CD4-positive, alpha-beta T cell treated with Interleukin-12 subunit alpha and Interleukin-12 subunit beta, for 1 hour (primary cell): ENCODE measurements at regions not wholly inside any gene's neighbourhood (a gene's known extent, or its start where the extent isn't known, plus 50 kb on each side); places are given as distances from the start of the nearest gene placed in this dataset.
"Not testable (repeated sequence)": the region's sequence is repeated elsewhere in the genome, so short reads cannot be mapped to it uniquely, and the experiment has no call there.

Source experiments
- DNase-seq: peaks from one replicate; pipeline ENCODE4 v3.0.0-alpha.2; 2020

DNA sequence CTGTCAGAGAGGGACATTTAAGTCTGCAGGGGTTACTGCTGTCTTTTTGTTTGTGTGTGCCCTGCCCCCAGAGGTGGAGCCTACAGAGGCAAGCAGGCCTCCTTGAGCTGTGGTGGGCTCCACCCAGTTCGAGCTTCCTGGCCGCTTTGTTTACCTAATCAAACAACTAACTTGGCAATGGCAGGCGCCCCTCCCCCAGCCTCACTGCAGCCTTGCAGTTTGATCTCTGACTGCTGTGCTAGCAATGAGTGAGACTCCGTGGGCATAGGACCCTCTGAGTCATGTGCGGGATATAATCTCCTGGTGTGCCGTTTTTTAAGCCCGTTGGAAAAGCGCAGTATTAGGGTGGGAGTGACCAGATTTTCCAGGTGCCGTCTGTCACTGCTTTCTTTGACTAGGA, 216.8 kb upstream of the CDKN2B start:
- DNase-seq: not testable (repeated sequence)

DNA sequence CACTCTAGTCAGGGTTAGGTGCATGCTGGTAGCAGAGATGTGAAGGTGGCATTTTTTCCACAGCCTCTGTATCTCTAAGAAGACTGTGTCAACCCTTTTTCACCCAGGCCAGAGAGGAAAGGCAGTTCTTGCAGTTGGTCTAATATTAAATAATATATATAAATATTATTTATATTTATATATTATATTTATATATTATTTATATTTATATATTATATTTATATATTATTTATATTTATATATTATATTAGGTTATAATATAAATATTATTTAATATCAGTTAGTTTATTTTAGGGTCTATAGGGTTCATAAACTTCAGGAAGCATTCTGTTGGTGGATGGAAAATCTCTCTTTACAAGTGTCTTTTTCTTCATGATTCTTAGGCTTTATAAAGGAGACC, 218.6 kb upstream of the DMRTA1 start:
- DNase-seq: no peak

- DNase-seq: no peak
These were observed 218.1 kb upstream of the DMRTA1 start for GRCh38 chr9:22228542-22228941.

GRCh38 chr9:22229069-22229468, 217.6 kb upstream of the DMRTA1 start:
- DNase-seq: no peak

- DNase-seq: not testable (repeated sequence)
These were observed 215.3 kb upstream of the DMRTA1 start for GRCh38 chr9:22231309-22231708.

- DNase-seq: no peak
These were observed 213.7 kb upstream of the DMRTA1 start for GRCh38 chr9:22232971-22233370.

DNA sequence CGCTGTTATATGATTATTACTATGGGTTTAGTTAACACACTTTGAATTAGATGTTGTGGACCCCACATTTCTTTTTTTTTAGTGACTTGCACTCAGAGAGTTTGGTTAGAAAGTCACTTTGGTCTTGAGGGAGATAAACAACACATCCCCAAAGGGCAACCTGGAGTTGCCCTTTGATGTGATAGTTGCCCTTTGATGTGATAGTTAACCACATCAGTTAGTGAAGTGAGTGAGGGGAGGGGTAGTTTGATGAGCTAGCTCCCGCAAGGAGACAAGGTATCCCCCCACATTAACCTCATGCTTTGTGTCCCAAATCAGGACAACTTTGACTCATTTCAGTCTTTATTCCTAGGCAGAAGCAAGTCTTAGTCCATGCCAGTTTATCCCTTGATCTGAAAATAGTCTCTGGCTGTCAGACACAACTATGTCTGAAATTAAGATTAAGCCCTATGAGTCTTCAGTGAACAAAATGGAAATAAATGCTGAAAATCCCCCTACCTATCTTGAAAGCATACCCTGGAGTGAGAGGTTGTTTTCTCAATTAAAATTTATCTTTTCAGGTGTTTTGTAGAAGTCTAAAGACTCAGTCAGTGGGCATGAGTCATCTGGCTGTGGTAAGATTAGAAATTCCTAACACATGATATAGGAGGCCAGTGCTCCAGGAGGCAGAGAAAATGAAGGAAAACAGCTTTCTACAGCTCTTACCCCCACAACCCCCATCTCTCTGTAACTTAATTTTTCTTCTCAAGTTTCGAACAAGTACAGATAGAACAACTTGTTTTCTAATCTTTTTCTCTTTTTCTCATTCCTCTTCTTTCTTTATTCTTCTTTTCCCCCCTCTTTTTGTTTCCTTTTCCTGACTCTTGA, 208.9 kb upstream of the DMRTA1 start:
- DNase-seq: peak; percentile 22

- DNase-seq: peak; percentile 16
These were observed 207.6 kb upstream of the DMRTA1 start for GRCh38 chr9:22238809-22239684.

GRCh38 chr9:22240619-22241018, 206.0 kb upstream of the DMRTA1 start:
- peak; percentile 24 for DNase-seq

DNA sequence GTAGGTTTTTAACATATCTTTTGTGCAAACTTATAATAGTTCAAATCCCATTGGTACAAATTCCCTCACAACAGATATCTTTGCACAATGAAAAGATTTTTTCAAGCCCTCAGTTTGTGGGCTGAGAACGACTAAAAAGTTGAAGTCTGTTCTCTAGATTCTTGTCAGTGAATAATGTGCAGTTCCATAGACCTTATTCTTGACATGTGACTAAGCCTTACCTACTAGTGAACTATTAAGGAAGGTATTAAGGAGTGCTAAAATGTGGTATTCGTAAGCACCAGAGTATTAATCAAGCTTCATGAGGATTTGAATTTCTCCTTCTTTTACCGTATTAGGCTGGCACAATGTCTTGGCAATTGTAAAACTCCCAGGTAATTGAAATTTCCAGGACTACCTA, 205.6 kb upstream of the DMRTA1 start:
- no peak for DNase-seq

- no peak for DNase-seq
These were observed 205.0 kb upstream of the DMRTA1 start for GRCh38 chr9:22241611-22242010.

DNA sequence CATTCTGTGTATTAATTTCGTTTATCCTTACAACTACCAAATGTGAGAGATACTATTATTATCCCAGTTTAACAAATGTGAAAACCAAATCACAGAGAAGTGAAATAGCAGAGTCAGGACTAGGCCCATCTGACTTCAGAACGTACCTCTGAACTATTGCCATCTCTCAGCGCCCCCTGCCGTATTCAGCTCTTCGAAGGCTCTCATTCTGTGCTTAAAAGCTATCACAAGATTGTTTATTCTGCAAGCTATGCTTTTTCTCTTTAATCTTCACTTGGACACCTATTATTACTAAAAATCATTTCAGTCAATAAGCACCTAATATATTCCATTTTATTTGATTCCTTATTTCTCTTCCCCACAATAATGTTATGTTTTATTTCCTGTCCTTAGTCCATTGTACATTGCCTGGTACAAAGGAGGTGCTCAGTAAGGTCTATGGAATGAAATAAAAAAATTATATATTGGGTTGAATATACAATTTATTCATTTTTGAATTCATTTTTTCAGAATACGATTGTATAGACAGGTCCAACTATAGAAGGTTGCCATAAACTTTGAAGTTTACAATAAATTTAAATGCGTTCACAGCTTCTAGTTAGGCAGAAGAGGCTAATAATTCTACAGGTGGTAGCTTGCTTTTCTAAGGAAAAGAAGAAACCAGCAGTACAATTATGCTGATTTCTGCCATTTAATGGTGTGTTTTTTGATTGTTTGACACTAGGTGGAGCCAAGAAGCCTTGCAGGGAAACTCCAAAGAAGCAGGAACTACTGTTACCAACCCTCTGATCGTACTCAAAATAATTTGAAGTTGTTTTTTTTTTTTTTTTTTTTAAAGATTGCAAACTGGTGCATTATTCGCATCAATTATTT, 202.2 kb upstream of the DMRTA1 start:
- DNase-seq: peak; percentile 50

DNA sequence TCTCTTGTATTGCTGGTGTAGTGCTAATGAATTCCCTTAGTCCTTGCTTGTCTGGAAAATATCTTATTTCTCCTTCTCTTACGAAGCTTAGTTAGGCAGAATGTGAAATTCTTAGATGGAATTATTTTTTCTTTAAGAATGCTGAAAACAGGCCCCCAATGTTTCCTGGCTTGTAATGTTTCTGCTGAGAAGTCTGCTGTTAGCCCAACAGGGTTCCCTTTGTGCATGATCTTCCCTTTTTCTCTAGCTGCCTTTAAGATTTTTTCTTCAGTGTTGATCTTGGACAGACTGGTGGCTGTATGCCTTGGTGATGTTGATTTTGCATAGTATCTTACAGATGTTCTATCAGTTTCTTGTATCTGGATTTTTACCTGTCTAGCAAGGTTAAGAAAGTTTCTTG, 191.3 kb upstream of the DMRTA1 start:
- no peak for DNase-seq

DNA sequence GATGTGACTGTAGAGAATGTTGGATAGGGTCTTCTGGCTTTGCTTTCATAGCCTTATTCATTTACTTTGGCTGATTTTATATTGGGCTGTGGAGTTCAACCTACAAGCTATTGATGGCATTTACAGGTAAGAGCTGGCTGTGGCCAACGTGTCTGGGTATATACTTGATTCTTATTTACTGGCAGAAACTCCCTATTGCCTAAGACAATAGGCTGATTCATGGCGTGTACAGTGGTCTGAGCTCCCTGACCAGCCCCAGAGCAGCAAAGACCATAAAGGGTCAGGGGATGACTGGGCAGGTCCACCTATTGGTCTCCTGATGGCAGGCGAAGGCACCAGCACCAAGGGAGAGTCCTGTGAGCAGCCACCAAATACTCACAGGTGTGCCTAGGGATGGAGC, 190.2 kb upstream of the DMRTA1 start:
- DNase-seq: no peak

- no peak for DNase-seq
These were observed 189.4 kb upstream of the DMRTA1 start for GRCh38 chr9:22257026-22257816.

- DNase-seq: no peak
These were observed 181.6 kb upstream of the DMRTA1 start for GRCh38 chr9:22265038-22265437.

- DNase-seq: no peak
These were observed 181.1 kb upstream of the DMRTA1 start for GRCh38 chr9:22265534-22265933.

DNA sequence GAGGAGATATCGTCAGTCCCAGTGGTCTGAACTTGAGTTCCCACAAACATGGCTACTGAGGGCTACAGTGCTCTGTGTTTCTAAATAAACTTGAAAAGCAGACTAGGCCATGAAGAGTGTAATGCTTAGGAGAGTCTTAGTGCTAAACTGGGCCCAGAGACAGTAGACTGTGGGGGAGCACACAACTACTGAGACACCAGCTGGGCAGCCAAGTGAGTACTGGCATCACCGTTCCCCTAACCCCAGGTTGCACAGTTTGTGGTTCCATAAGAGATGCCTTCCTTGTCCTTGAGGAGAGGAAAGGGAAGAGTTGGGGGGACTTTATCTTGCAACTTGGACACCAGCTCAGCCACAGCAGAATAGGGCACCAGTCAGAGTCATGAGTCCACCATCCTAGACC, 172.1 kb upstream of the DMRTA1 start:
- no peak for DNase-seq

- no peak for DNase-seq
These were observed 168.2 kb upstream of the DMRTA1 start for GRCh38 chr9:22278426-22278825.

DNA sequence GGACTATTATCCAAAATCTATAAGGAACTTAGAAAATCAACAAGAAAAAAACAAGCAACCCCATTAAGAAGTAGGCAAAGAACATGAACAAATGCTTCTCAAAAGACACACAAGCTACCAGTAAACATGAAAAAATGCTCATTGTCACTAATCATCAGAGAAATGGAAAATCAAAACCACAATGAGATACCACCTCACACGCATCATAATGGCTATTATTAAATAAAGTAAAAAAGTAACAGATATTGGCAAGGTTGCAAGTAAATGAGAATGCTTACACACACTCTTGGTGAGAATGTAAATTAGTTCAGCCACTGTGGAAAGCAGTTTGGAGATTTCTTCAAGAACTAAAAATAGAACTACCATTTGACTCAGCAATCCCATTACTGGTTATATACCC, 167.0 kb upstream of the DMRTA1 start:
- no peak for DNase-seq

GRCh38 chr9:22285066-22285465, 161.6 kb upstream of the DMRTA1 start:
- no peak for DNase-seq

- DNase-seq: no peak
These were observed 160.0 kb upstream of the DMRTA1 start for GRCh38 chr9:22286661-22287060.
